Caco-2 (cell line): ENCODE measurements at regions not wholly inside any gene's neighbourhood (a gene's known extent, or its start where the extent isn't known, plus 50 kb on each side); places are given as distances from the start of the nearest gene placed in this dataset.

Source experiments
- BruUV-seq: library from RNA; stranded (reverse); fragments of 400-500 nt; replicated peaks from 2 replicates; lab custom pipeline; 2021; lab: Mats Ljungman, UMichigan
- CTCF ChIA-PET: fragments of 300-600 bp; sonication (Branson Sonifier 250); formaldehyde crosslinking; loops from one replicate; lab custom pipeline; 2022; ENCODE audit warnings: antibody characterized with exemption; lab: Charles Lee
- POLR2A ChIA-PET: fragments of 300-600 bp; sonication (Branson Sonifier 250); formaldehyde crosslinking; loops from one replicate; lab custom pipeline; 2022; ENCODE audit warnings: antibody characterized with exemption; lab: Charles Lee
- DNase-seq, 2 experiments: peaks; one replicate each; pipeline versions ENCODE4 v3.0.0 to v3.0.0-alpha.2; 2020 to 2022
- H3K27me3 ChIP-seq: replicated peaks from 2 replicates; pipeline ENCODE4 v1.6.0; 2011; ENCODE audit warnings: low read length; ENCODE audit not compliant: control insufficient read depth, insufficient read depth
- H3K36me3 ChIP-seq: 2 replicates; pipeline ENCODE4 v1.5.1; 2011; ENCODE audit warnings: low read length; ENCODE audit not compliant: control insufficient read depth, insufficient read depth
- H3K4me1 ChIP-seq: fragments of 250-450 bp; sonication (Bioruptor Pico); 2 replicates; pipeline ENCODE4 v1.5.1; 2020; ENCODE audit warnings: mild to moderate bottlenecking
- H3K4me3 ChIP-seq: 2 replicates; pipeline ENCODE4 v1.5.1; 2011; ENCODE audit warnings: low read depth, mild to moderate bottlenecking, control low read depth, low read length
- H3K9me3 ChIP-seq: fragments of 250-450 bp; sonication (Bioruptor Pico); 2 replicates; pipeline ENCODE4 v1.5.1; 2020; ENCODE audit warnings: mild to moderate bottlenecking, moderate library complexity
- H3K27ac Mint-ChIP-seq: one replicate; pipeline ENCODE4 v1.8.0; 2022; ENCODE audit warnings: mixed read lengths; ENCODE audit not compliant: unreplicated experiment
- H3K27me3 Mint-ChIP-seq: one replicate; pipeline ENCODE4 v1.8.0; 2022; ENCODE audit warnings: mixed read lengths; ENCODE audit not compliant: insufficient read depth, unreplicated experiment
- H3K36me3 Mint-ChIP-seq: one replicate; pipeline ENCODE4 v1.8.0; 2022; ENCODE audit warnings: mild to moderate bottlenecking, mixed read lengths; ENCODE audit not compliant: insufficient read depth, unreplicated experiment
- H3K4me1 Mint-ChIP-seq: one replicate; pipeline ENCODE4 v1.8.0; 2022; ENCODE audit warnings: low read depth, mixed read lengths; ENCODE audit not compliant: unreplicated experiment
- H3K4me3 Mint-ChIP-seq: one replicate; pipeline ENCODE4 v1.8.0; 2022; ENCODE audit warnings: mild to moderate bottlenecking, moderate library complexity, mixed read lengths; ENCODE audit not compliant: unreplicated experiment
- H3K9me3 Mint-ChIP-seq: one replicate; pipeline ENCODE4 v1.8.0; 2022; ENCODE audit warnings: mixed read lengths; ENCODE audit not compliant: unreplicated experiment
- CTCF ChIP-seq, 2 experiments: fragments of 200-600 bp in 1 of 2; IDR thresholded peaks; 1 replicate in 1 of 2; 2 replicates in 1 of 2; pipeline versions ENCODE4 v1.5.1 to v1.8.0; 2011 to 2022; ENCODE audit warnings: antibody characterized with exemption in 1 of 2, control low read depth in 1 of 2, inconsistent platforms in 1 of 2, low read depth in 1 of 2, low read length in 1 of 2, mild to moderate bottlenecking in 1 of 2, moderate library complexity in 1 of 2; ENCODE audit not compliant: insufficient read depth in 1 of 2, severe bottlenecking in 1 of 2, unreplicated experiment in 1 of 2
- intact Hi-C: fragments of 100-400 bp; cut with micrococcal nuclease; formaldehyde crosslinking; loops from one replicate; pipeline ENCODE4 v1.10.0; 2022; ENCODE audit not compliant: unreplicated experiment

GRCh38 chr9:78954286-78954685, 617.5 kb upstream of the TLE4 start:
- no TSS peak for BruUV-seq
- Mint-ChIP-seq H3K4me3 (no peak overlapping the region), H3K27ac (no peak overlapping the region), H3K36me3 (peaks cover 5% of the 10 kb centered on the region), H3K27me3 (no peaks in the 10 kb centered on the region), H3K4me1 (no peaks in the 10 kb centered on the region), H3K9me3 (no peaks in the 10 kb centered on the region)
- H3K4me3 ChIP-seq = no peak overlapping the region
- TF ChIP-seq CTCF (IDR thresholded peaks at IDR 0.05; ENCODE audit: insufficient read depth in 1 of 2, low read depth in 1 of 2, low read length in 1 of 2, severe bottlenecking in 1 of 2, unreplicated experiment in 1 of 2) = no peak
- POLR2A ChIA-PET = no interaction called here
- H3K9me3 ChIP-seq = no peaks in the 10 kb centered on the region
- no peaks in the 10 kb centered on the region for H3K4me1 ChIP-seq
- intact Hi-C loops = no loop called here
- no peaks in the 10 kb centered on the region for H3K36me3 ChIP-seq
- DNase-seq = no peak
- H3K27me3 ChIP-seq = no peaks in the 10 kb centered on the region
- CTCF ChIA-PET = no interaction called here

GRCh38 chr9:78958892-78959291, 612.9 kb upstream of the TLE4 start:
- no peaks in the 10 kb centered on the region for H3K9me3 ChIP-seq
- no peaks in the 10 kb centered on the region for H3K4me1 ChIP-seq
- DNase-seq = no peak
- no peak overlapping the region for H3K4me3 ChIP-seq
- no peaks in the 10 kb centered on the region for H3K27me3 Mint-ChIP-seq
- no peaks in the 10 kb centered on the region for H3K27me3 ChIP-seq
- ChIA-PET POLR2A (no interaction called here), CTCF (no interaction called here)
- no peaks in the 10 kb centered on the region for H3K4me1 Mint-ChIP-seq
- intact Hi-C loops = no loop called here
- H3K36me3 ChIP-seq = no peaks in the 10 kb centered on the region
- TF ChIP-seq CTCF (IDR thresholded peaks at IDR 0.05; ENCODE audit: insufficient read depth in 1 of 2, low read depth in 1 of 2, low read length in 1 of 2, severe bottlenecking in 1 of 2, unreplicated experiment in 1 of 2) = no peak
- peaks cover 5% of the 10 kb centered on the region for H3K36me3 Mint-ChIP-seq
- H3K4me3 Mint-ChIP-seq = no peak overlapping the region
- no TSS peak for BruUV-seq
- no peak overlapping the region for H3K27ac Mint-ChIP-seq
- H3K9me3 Mint-ChIP-seq = no peaks in the 10 kb centered on the region

- Mint-ChIP-seq H3K9me3 (no peaks in the 10 kb centered on the region), H3K36me3 (no peaks in the 10 kb centered on the region), H3K27me3 (no peaks in the 10 kb centered on the region), H3K4me1 (no peaks in the 10 kb centered on the region), H3K4me3 (no peak overlapping the region), H3K27ac (no peak overlapping the region)
- Histone ChIP-seq H3K4me1 (no peaks in the 10 kb centered on the region), H3K4me3 (no peak overlapping the region), H3K27me3 (no peaks in the 10 kb centered on the region), H3K9me3 (no peaks in the 10 kb centered on the region), H3K36me3 (no peaks in the 10 kb centered on the region)
- POLR2A ChIA-PET = no interaction called here
- no peak for DNase-seq
- CTCF ChIA-PET = no interaction called here
- no TSS peak for BruUV-seq
- TF ChIP-seq CTCF (IDR thresholded peaks at IDR 0.05; ENCODE audit: insufficient read depth in 1 of 2, low read depth in 1 of 2, low read length in 1 of 2, severe bottlenecking in 1 of 2, unreplicated experiment in 1 of 2) = no peak
- intact Hi-C loops = no loop called here
Measured at GRCh38 chr9:78962156-78962555, 609.6 kb upstream of the TLE4 start.
